Neural cell (in vitro differentiated cells): ENCODE measurements at regions not wholly inside any gene's neighbourhood (a gene's known extent, or its start where the extent isn't known, plus 50 kb on each side); places are given as distances from the start of the nearest gene placed in this dataset.

Experiments used
- H2AFZ ChIP-seq: fragments of 200-600, 300-800 bp; sonication (generic), shearing (Covaris generic); 2 replicates; pipeline ENCODE4 v1.6.0; 2014; ENCODE audit warnings: low read depth, mild to moderate bottlenecking, antibody characterized with exemption, low read length, moderate library complexity
- H3F3A ChIP-seq: fragments of 200-600 bp; shearing (Covaris generic); 2 replicates; pipeline ENCODE4 v1.6.1; 2016; ENCODE audit warnings: mild to moderate bottlenecking, moderate library complexity, mixed read lengths, antibody characterized with exemption, low read length; ENCODE audit not compliant: insufficient read depth, poor library complexity, severe bottlenecking
- H3K27ac ChIP-seq: fragments of 200-600, 300-800 bp; sonication (generic), shearing (Covaris generic); 2 replicates; pipeline ENCODE4 v1.5.1; 2014; ENCODE audit warnings: mild to moderate bottlenecking, low read length, moderate library complexity
- H3K27me3 ChIP-seq: fragments of 300-800, 200-600 bp; sonication (generic), shearing (Covaris generic); 2 replicates; pipeline ENCODE4 v1.6.0; 2014; ENCODE audit warnings: mild to moderate bottlenecking, low read depth, low read length, moderate library complexity; ENCODE audit not compliant: insufficient read depth
- H3K36me3 ChIP-seq: fragments of 300-800, 200-600 bp; sonication (generic), shearing (Covaris generic); 2 replicates; pipeline ENCODE4 v1.5.1; 2014; ENCODE audit warnings: mild to moderate bottlenecking, antibody characterized with exemption, low read length, moderate library complexity; ENCODE audit not compliant: insufficient read depth
- H3K4me2 ChIP-seq: fragments of 300-800, 200-600 bp; sonication (generic), shearing (Covaris generic); 2 replicates; pipeline ENCODE4 v1.6.0; 2014; ENCODE audit warnings: mild to moderate bottlenecking, low read length
- H3K4me3 ChIP-seq: fragments of 300-800, 200-600 bp; sonication (generic), shearing (Covaris generic); 2 replicates; pipeline ENCODE4 v1.5.1; 2014; ENCODE audit warnings: mild to moderate bottlenecking, low read length, moderate library complexity
- H3K79me2 ChIP-seq: fragments of 200-600 bp; shearing (Covaris generic); replicated peaks from 2 replicates; pipeline ENCODE4 v1.6.0; 2014; ENCODE audit warnings: mild to moderate bottlenecking, low read length, moderate library complexity; ENCODE audit not compliant: insufficient read depth
- H3K9ac ChIP-seq: fragments of 300-800, 200-600 bp; sonication (generic), shearing (Covaris generic); 2 replicates; pipeline ENCODE4 v1.6.1; 2016; ENCODE audit warnings: mild to moderate bottlenecking, low read length, mixed read lengths
- H3K9me2 ChIP-seq: fragments of 200-600 bp; shearing (Covaris generic); 2 replicates; pipeline ENCODE4 v1.6.1; 2016; ENCODE audit warnings: mild to moderate bottlenecking, low read length, mixed read lengths; ENCODE audit not compliant: insufficient read depth
- H3K9me3 ChIP-seq: fragments of 200-600, 300-800 bp; sonication (generic), shearing (Covaris generic); 2 replicates; pipeline ENCODE4 v1.6.1; 2016; ENCODE audit warnings: mild to moderate bottlenecking, mixed run types, low read length, moderate library complexity, mixed read lengths
- H4K20me1 ChIP-seq: fragments of 200-600 bp; shearing (Covaris generic); 2 replicates; pipeline ENCODE4 v1.6.1; 2016; ENCODE audit warnings: mild to moderate bottlenecking, mixed run types; ENCODE audit not compliant: insufficient read depth
- EP300 ChIP-seq: fragments of 450-650 bp; conservative IDR thresholded peaks from 2 replicates; pipeline ENCODE4 v1.6.1; 2014; ENCODE audit warnings: antibody characterized with exemption, mild to moderate bottlenecking, moderate library complexity; ENCODE audit not compliant: poor library complexity, severe bottlenecking
- EZH2 ChIP-seq: fragments of 200-600, 300-800 bp; shearing (Covaris generic), sonication (generic); IDR thresholded peaks from 2 replicates; pipeline ENCODE4 v1.6.1; 2014; ENCODE audit warnings: antibody characterized with exemption, low read length, borderline replicate concordance, mild to moderate bottlenecking; ENCODE audit not compliant: insufficient read depth, poor library complexity, severe bottlenecking
- MXI1 ChIP-seq: fragments of 450-650 bp; conservative IDR thresholded peaks from 2 replicates; pipeline ENCODE4 v1.6.1; 2014; ENCODE audit warnings: antibody characterized with exemption, mild to moderate bottlenecking; ENCODE audit not compliant: poor library complexity, severe bottlenecking
- POLR2AphosphoS5 ChIP-seq: IDR thresholded peaks from 2 replicates; pipeline ENCODE4 v1.6.1; 2012
- RAD21 ChIP-seq: fragments of 450-650 bp; conservative IDR thresholded peaks from 2 replicates; pipeline ENCODE4 v1.6.1; 2014; ENCODE audit warnings: antibody characterized with exemption, mild to moderate bottlenecking, moderate library complexity
- SMC3 ChIP-seq: fragments of 450-650 bp; conservative IDR thresholded peaks from 2 replicates; pipeline ENCODE4 v1.6.1; 2014; ENCODE audit warnings: antibody characterized with exemption, mild to moderate bottlenecking, moderate library complexity; ENCODE audit not compliant: poor library complexity
- TAF1 ChIP-seq: IDR thresholded peaks from 2 replicates; pipeline ENCODE4 v1.6.1; 2012; ENCODE audit warnings: low read depth
- TF ChIP-seq, protein P1 (sequence below): IDR thresholded peaks from 2 replicates; pipeline ENCODE4 v1.6.1; 2012; ENCODE audit warnings: borderline replicate concordance
- TF ChIP-seq, protein P2 (sequence below): fragments of 450-650 bp; IDR thresholded peaks from 2 replicates; pipeline ENCODE4 v1.5.1; 2014; ENCODE audit warnings: antibody characterized with exemption, mild to moderate bottlenecking, moderate library complexity; ENCODE audit not compliant: poor library complexity, severe bottlenecking

DNA sequence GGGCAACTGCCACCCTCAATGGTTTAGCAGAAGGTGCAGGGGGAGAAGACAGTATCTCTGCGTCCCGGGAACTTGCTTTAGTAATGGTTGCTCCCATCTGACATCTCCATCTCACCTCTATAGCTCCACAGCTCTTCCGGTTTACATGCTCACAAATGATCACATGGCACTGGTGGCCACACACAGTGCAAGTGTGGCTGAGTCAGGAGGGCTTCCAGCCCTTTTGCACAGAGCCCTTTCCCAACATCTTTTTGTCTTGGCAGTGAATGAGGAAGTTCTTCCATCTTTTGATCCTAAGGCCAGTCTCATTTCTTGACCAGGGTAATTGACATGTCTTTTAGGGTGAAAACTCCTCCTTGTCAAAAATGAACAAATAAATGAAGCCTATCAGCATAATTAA is 347.7 kb downstream of the LPIN1 start:
- Histone ChIP-seq H3K27me3 (no peaks in the 10 kb centered on the region), H3K4me2 (no peak overlapping the region), H3K27ac (no peak overlapping the region), H3K79me2 (no peaks in the 10 kb centered on the region), H3K36me3 (no peaks in the 10 kb centered on the region), H3K4me3 (no peak overlapping the region), H3K9ac (no peak overlapping the region), H3K9me2 (no peaks in the 10 kb centered on the region), H3K9me3 (no peaks in the 10 kb centered on the region), H4K20me1 (no peaks in the 10 kb centered on the region), H3F3A (no peaks in the 10 kb centered on the region), H2AFZ (no peak overlapping the region)
- no peak for TF ChIP-seq RAD21
- no peak for TF ChIP-seq POLR2AphosphoS5
- TF ChIP-seq, protein P1, sequence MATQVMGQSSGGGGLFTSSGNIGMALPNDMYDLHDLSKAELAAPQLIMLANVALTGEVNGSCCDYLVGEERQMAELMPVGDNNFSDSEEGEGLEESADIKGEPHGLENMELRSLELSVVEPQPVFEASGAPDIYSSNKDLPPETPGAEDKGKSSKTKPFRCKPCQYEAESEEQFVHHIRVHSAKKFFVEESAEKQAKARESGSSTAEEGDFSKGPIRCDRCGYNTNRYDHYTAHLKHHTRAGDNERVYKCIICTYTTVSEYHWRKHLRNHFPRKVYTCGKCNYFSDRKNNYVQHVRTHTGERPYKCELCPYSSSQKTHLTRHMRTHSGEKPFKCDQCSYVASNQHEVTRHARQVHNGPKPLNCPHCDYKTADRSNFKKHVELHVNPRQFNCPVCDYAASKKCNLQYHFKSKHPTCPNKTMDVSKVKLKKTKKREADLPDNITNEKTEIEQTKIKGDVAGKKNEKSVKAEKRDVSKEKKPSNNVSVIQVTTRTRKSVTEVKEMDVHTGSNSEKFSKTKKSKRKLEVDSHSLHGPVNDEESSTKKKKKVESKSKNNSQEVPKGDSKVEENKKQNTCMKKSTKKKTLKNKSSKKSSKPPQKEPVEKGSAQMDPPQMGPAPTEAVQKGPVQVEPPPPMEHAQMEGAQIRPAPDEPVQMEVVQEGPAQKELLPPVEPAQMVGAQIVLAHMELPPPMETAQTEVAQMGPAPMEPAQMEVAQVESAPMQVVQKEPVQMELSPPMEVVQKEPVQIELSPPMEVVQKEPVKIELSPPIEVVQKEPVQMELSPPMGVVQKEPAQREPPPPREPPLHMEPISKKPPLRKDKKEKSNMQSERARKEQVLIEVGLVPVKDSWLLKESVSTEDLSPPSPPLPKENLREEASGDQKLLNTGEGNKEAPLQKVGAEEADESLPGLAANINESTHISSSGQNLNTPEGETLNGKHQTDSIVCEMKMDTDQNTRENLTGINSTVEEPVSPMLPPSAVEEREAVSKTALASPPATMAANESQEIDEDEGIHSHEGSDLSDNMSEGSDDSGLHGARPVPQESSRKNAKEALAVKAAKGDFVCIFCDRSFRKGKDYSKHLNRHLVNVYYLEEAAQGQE: no peak
- TF ChIP-seq, protein P2, sequence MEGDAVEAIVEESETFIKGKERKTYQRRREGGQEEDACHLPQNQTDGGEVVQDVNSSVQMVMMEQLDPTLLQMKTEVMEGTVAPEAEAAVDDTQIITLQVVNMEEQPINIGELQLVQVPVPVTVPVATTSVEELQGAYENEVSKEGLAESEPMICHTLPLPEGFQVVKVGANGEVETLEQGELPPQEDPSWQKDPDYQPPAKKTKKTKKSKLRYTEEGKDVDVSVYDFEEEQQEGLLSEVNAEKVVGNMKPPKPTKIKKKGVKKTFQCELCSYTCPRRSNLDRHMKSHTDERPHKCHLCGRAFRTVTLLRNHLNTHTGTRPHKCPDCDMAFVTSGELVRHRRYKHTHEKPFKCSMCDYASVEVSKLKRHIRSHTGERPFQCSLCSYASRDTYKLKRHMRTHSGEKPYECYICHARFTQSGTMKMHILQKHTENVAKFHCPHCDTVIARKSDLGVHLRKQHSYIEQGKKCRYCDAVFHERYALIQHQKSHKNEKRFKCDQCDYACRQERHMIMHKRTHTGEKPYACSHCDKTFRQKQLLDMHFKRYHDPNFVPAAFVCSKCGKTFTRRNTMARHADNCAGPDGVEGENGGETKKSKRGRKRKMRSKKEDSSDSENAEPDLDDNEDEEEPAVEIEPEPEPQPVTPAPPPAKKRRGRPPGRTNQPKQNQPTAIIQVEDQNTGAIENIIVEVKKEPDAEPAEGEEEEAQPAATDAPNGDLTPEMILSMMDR: no peak
- no peak for TF ChIP-seq TAF1
- TF ChIP-seq EP300: no peak
- TF ChIP-seq SMC3: no peak
- TF ChIP-seq EZH2: no peak
- no peak for TF ChIP-seq MXI1

DNA sequence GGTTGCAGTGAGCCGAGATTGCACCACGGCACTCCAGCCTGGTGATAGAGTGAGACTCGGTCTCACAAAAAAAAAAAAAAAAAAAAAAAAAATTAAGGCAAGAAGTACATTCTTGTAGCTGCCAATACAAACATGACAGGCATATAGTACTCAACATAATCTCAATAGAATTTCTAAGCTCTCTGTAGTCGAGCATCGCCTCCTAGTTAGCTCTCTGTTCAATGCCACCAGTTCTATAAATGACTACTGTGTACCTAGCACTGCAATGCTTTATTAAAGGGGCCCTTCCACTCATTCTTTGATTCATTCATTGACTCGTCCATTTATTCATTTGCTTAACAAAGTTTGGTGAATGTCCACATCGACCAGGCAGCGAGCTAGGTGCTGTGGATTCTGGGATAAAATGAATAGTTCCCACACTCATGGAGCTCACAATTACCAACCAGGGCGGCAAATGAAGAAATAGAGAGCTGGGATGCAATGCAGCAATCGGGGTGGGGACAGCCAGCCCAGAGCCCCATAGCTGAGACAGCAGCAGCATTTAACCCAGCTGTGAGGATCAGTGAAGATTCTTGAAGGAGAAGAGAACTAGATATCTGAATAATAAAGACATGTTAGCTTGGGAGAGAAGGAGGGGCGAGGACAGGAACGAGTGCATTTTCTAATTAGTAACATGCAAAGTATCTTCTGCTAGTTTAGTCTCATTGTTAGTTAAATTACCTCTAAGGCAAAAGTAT is 349.8 kb downstream of the LPIN1 start:
- H3K9ac ChIP-seq: no peak overlapping the region
- no peaks in the 10 kb centered on the region for H3K36me3 ChIP-seq

More for the DNA sequence above, 349.8 kb downstream of the LPIN1 start:
- Histone ChIP-seq H3F3A (no peaks in the 10 kb centered on the region), H3K79me2 (no peaks in the 10 kb centered on the region), H3K4me2 (no peak overlapping the region), H3K4me3 (no peak overlapping the region), H4K20me1 (no peaks in the 10 kb centered on the region), H2AFZ (no peak overlapping the region), H3K27me3 (no peaks in the 10 kb centered on the region), H3K9me2 (no peaks in the 10 kb centered on the region), H3K27ac (no peak overlapping the region), H3K9me3 (no peaks in the 10 kb centered on the region)
- no peak for TF ChIP-seq TAF1
- TF ChIP-seq MXI1: no peak
- TF ChIP-seq SMC3: no peak
- no peak for TF ChIP-seq EZH2
- TF ChIP-seq EP300: no peak
- TF ChIP-seq, protein P2: no peak
- no peak for TF ChIP-seq RAD21
- no peak for TF ChIP-seq POLR2AphosphoS5
- TF ChIP-seq, protein P1: no peak
